GM21423 (cell line): ENCODE measurements at regions not wholly inside any gene's neighbourhood (a gene's known extent, or its start where the extent isn't known, plus 50 kb on each side); places are given as distances from the start of the nearest gene placed in this dataset.

ENCODE experiments used
- ATAC-seq: cut with Tn5 transposase; IDR thresholded peaks from one replicate; pipeline ENCODE4 v1.9.1; 2021; ENCODE audit warnings: mild to moderate bottlenecking, moderate library complexity; ENCODE audit not compliant: unreplicated experiment

GRCh38 chr6:169988769-169989550, 237.5 kb downstream of the ERMARD start:
- no peak for ATAC-seq

GRCh38 chr6:169986848-169987498, 235.6 kb downstream of the ERMARD start:
- ATAC-seq: no peak

GRCh38 chr6:169986171-169986847, 234.9 kb downstream of the ERMARD start:
- ATAC-seq: no peak

GRCh38 chr6:169985121-169986015, 233.9 kb downstream of the ERMARD start:
- ATAC-seq: no peak

GRCh38 chr6:169984181-169985120, 233.0 kb downstream of the ERMARD start:
- ATAC-seq: no peak

GRCh38 chr6:169983651-169984050, 232.2 kb downstream of the ERMARD start:
- no peak for ATAC-seq

- no peak for ATAC-seq
Measured at GRCh38 chr6:169982461-169983386, 231.3 kb downstream of the ERMARD start.

GRCh38 chr6:169981969-169982368, 230.5 kb downstream of the ERMARD start:
- ATAC-seq: no peak

GRCh38 chr6:169981568-169981967, 230.1 kb downstream of the ERMARD start:
- ATAC-seq: no peak

GRCh38 chr6:169980826-169981450, 229.5 kb downstream of the ERMARD start:
- no peak for ATAC-seq

GRCh38 chr6:169979873-169980432, 228.5 kb downstream of the ERMARD start:
- no peak for ATAC-seq

- no peak for ATAC-seq
Measured at GRCh38 chr6:169978615-169979161, 227.3 kb downstream of the ERMARD start.

GRCh38 chr6:169977434-169978265, 226.2 kb downstream of the ERMARD start:
- ATAC-seq: no peak

GRCh38 chr6:169976301-169977081, 225.1 kb downstream of the ERMARD start:
- ATAC-seq: no peak

GRCh38 chr6:169975701-169976100, 224.3 kb downstream of the ERMARD start:
- no peak for ATAC-seq

GRCh38 chr6:169975286-169975685, 223.9 kb downstream of the ERMARD start:
- no peak for ATAC-seq
